Omental fat pad (tissue), 3 donors: ENCODE measurements at regions not wholly inside any gene's neighbourhood (a gene's known extent, or its start where the extent isn't known, plus 50 kb on each side); places are given as distances from the start of the nearest gene placed in this dataset.
A peak's percentile ranks its signal among the peaks of the same experiment; 100 is the strongest.

ENCODE experiments used
- ATAC-seq: fragments of 150-250 bp; one replicate; pipeline ENCODE4 v1.9.1; 2016; ENCODE audit warnings: mild to moderate bottlenecking, moderate library complexity; ENCODE audit not compliant: low FRiP score
- DNase-seq: peaks from one replicate; pipeline ENCODE4 v3.0.0-alpha.2; 2019; ENCODE audit warnings: low spot score
- TF ChIP-seq, protein P1 (sequence below), 3 donors: fragments of 450-650 bp; IDR thresholded peaks; one replicate each; pipeline ENCODE4 v1.5.1; 2016 to 2017; ENCODE audit warnings: antibody characterized with exemption in 3 of 3, mild to moderate bottlenecking in 3 of 3, moderate library complexity in 2 of 3

GRCh38 chr1:193703655-193704054 is 517.2 kb upstream of the B3GALT2 start:
- ATAC-seq (peak; percentile 57), DNase-seq (no peak)
- TF ChIP-seq, protein P1, sequence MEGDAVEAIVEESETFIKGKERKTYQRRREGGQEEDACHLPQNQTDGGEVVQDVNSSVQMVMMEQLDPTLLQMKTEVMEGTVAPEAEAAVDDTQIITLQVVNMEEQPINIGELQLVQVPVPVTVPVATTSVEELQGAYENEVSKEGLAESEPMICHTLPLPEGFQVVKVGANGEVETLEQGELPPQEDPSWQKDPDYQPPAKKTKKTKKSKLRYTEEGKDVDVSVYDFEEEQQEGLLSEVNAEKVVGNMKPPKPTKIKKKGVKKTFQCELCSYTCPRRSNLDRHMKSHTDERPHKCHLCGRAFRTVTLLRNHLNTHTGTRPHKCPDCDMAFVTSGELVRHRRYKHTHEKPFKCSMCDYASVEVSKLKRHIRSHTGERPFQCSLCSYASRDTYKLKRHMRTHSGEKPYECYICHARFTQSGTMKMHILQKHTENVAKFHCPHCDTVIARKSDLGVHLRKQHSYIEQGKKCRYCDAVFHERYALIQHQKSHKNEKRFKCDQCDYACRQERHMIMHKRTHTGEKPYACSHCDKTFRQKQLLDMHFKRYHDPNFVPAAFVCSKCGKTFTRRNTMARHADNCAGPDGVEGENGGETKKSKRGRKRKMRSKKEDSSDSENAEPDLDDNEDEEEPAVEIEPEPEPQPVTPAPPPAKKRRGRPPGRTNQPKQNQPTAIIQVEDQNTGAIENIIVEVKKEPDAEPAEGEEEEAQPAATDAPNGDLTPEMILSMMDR (IDR thresholded peaks at IDR 0.05) = no peak

GRCh38 chr1:193703121-193703520 is 516.7 kb upstream of the B3GALT2 start:
- DNase-seq (no peak), ATAC-seq (no peak)
- TF ChIP-seq, protein P1 (IDR thresholded peaks at IDR 0.05) = no peak

GRCh38 chr1:193701759-193702158 is 515.3 kb upstream of the B3GALT2 start:
- no peak for DNase-seq
- ATAC-seq = no peak
- TF ChIP-seq, protein P1 (IDR thresholded peaks at IDR 0.05) = no peak

- no peak for DNase-seq
- TF ChIP-seq, protein P1 (IDR thresholded peaks at IDR 0.05) = no peak
- ATAC-seq = peak; percentile 69
Measured at GRCh38 chr1:193700710-193701355, 514.4 kb upstream of the B3GALT2 start.

DNA sequence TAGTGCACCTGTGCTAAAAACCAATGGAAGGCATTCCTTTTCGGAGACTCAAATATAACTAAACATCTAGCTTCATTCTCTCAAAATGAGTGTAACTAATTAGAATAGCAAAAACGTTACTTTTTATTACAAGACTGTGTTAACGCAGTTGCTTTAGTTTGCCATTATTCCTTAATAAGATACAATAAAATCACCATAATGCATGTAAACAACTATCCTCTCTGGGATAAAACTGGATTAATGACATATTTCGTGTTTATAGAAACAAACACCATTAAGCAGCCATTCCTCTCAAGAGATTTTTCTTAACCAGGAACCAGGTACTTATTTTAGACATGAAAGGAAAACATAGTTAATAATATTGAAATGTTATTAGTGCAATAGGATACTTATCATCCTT is 512.8 kb upstream of the B3GALT2 start:
- TF ChIP-seq, protein P1 (IDR thresholded peaks at IDR 0.05) = no peak
- DNase-seq (no peak), ATAC-seq (no peak)

- DNase-seq = no peak
- ATAC-seq = no peak
- TF ChIP-seq, protein P1 (IDR thresholded peaks at IDR 0.05) = no peak
Measured at GRCh38 chr1:193697776-193698175, 511.4 kb upstream of the B3GALT2 start.

GRCh38 chr1:193697115-193697762 is 510.8 kb upstream of the B3GALT2 start:
- DNase-seq = no peak
- TF ChIP-seq, protein P1 (IDR thresholded peaks at IDR 0.05) = no peak
- no peak for ATAC-seq
